GM10266 (cell line): ENCODE measurements at regions not wholly inside any gene's neighbourhood (a gene's known extent, or its start where the extent isn't known, plus 50 kb on each side); places are given as distances from the start of the nearest gene placed in this dataset.

Experiments used
- DNase-seq: peaks from one replicate; pipeline ENCODE4 v3.0.0; 2012; ENCODE audit errors: extremely low spot score
- CTCF ChIP-seq: IDR thresholded peaks from 2 replicates; pipeline ENCODE4 v1.5.1; 2012; ENCODE audit warnings: mild to moderate bottlenecking, low read depth; ENCODE audit not compliant: control insufficient read depth, insufficient read depth; ENCODE audit errors: missing control alignments

- DNase-seq: no peak
- no peak for TF ChIP-seq CTCF
Measured at GRCh38 chr17:10992106-10992880, 154.4 kb upstream of the PIRT start.

- TF ChIP-seq CTCF: no peak
- no peak for DNase-seq
Measured at GRCh38 chr17:10987786-10988185, 149.9 kb upstream of the PIRT start.

- no peak for TF ChIP-seq CTCF
- no peak for DNase-seq
Measured at GRCh38 chr17:10984220-10984619, 146.3 kb upstream of the PIRT start.

- no peak for DNase-seq
- TF ChIP-seq CTCF: no peak
Measured at GRCh38 chr17:10976401-10976800, 138.5 kb upstream of the PIRT start.

- TF ChIP-seq CTCF: no peak
- DNase-seq: no peak
Measured at GRCh38 chr17:10968007-10968406, 130.1 kb upstream of the PIRT start.

- no peak for DNase-seq
- no peak for TF ChIP-seq CTCF
Measured at GRCh38 chr17:10956821-10957220, 118.9 kb upstream of the PIRT start.

- DNase-seq: no peak
- TF ChIP-seq CTCF: no peak
Measured at GRCh38 chr17:10944819-10945218, 106.9 kb upstream of the PIRT start.
